A549 (cell line): ENCODE measurements at regions not wholly inside any gene's neighbourhood (a gene's known extent, or its start where the extent isn't known, plus 50 kb on each side); places are given as distances from the start of the nearest gene placed in this dataset.

ENCODE experiments used
- ATAC-seq, 2 experiments: fragments of 200-7000 bp in 1 of 2; fragments of >200 bp in 1 of 2; cut with Nextera tagmentation in 1 of 2; cut with Tn5 transposase in 1 of 2; 3 replicates each; pipeline versions ENCODE4 v1.8.0 to v1.9.1; 2018 to 2020; ENCODE audit warnings: mild to moderate bottlenecking in 1 of 2, moderate library complexity in 1 of 2
- CTCF ChIA-PET: fragments of 300-600 bp; sonication (Branson Sonifier 250); formaldehyde crosslinking; extraction: SDS; loops from one replicate; lab custom pipeline; 2021; ENCODE audit warnings: antibody characterized with exemption, inconsistent platforms; lab: Yijun Ruan, JAX
- POLR2A ChIA-PET: fragments of 350-600 bp; formaldehyde crosslinking; extraction: SDS; loops from one replicate; lab custom pipeline; 2021; ENCODE audit warnings: antibody characterized with exemption, inconsistent platforms; lab: Yijun Ruan, JAX
- DNase-seq, 2 experiments: peaks; one replicate each; pipeline versions ENCODE4 v3.0.0 to v3.0.0-alpha.2; 2011 to 2016; ENCODE audit warnings: low read depth in 1 of 2, low spot score in 1 of 2
- FAIRE-seq: peaks from 2 replicates; lab custom pipeline; 2011; peaks lifted over from hg19 to GRCh38; lab: Jason Lieb, UNC
- H3K27ac ChIP-seq, 2 experiments: fragments of >200 bp; sonication (Bioruptor Twin); formaldehyde crosslinking; 3 replicates each; pipeline ENCODE4 v1.5.1; 2016 to 2017
- H3K4me1 ChIP-seq: fragments of >200 bp; sonication (Bioruptor Twin); formaldehyde crosslinking; 3 replicates; pipeline ENCODE4 v1.6.1; 2016
- H3K4me2 ChIP-seq: fragments of >200 bp; sonication (Bioruptor Twin); formaldehyde crosslinking; 3 replicates; pipeline ENCODE4 v1.6.1; 2016
- H3K4me3 ChIP-seq: fragments of >200 bp; sonication (Bioruptor Twin); formaldehyde crosslinking; 3 replicates; pipeline ENCODE4 v1.5.1; 2016
- H3K9me3 ChIP-seq: fragments of >200 bp; sonication (Bioruptor Twin); formaldehyde crosslinking; 3 replicates; pipeline ENCODE4 v1.6.1; 2016
- ATOH8 ChIP-seq: fragments of 250-450 bp; sonication (Bioruptor Pico); IDR thresholded peaks from 2 replicates; pipeline ENCODE4 v1.5.0; 2020; ENCODE audit warnings: low read depth, mild to moderate bottlenecking, moderate library complexity
- BHLHE40 ChIP-seq: IDR thresholded peaks from 2 replicates; pipeline ENCODE4 v1.6.1; 2012; ENCODE audit warnings: low read depth, low read length, inconsistent platforms
- CHD2 ChIP-seq: fragments of 150-350 bp; IDR thresholded peaks from 2 replicates; pipeline ENCODE4 v1.6.1; 2014; ENCODE audit warnings: low read length; ENCODE audit not compliant: partially characterized antibody
- CHD4 ChIP-seq: fragments of 200-600 bp; sonication (generic); IDR thresholded peaks from 2 replicates; pipeline ENCODE4 v1.6.1; 2016; ENCODE audit warnings: antibody characterized with exemption, mild to moderate bottlenecking, borderline replicate concordance
- CTCF ChIP-seq: fragments of >200 bp; sonication (Bioruptor Twin); formaldehyde crosslinking; IDR thresholded peaks from 3 replicates; pipeline ENCODE4 v1.5.1; 2016
- E2F6 ChIP-seq: IDR thresholded peaks from 2 replicates; pipeline ENCODE4 v1.6.1; 2012; ENCODE audit warnings: low read depth, borderline replicate concordance
- ESRRA ChIP-seq: fragments of 150-350 bp; IDR thresholded peaks from 2 replicates; pipeline ENCODE4 v1.6.1; 2014; ENCODE audit warnings: mild to moderate bottlenecking, low read length, borderline replicate concordance
- FOXS1 ChIP-seq: fragments of 250-450 bp; sonication (Bioruptor Pico); IDR thresholded peaks from 2 replicates; pipeline ENCODE4 v1.5.0; 2020; ENCODE audit warnings: mild to moderate bottlenecking, moderate library complexity
- HEYL ChIP-seq: fragments of 250-450 bp; sonication (Bioruptor Pico); IDR thresholded peaks from 2 replicates; pipeline ENCODE4 v1.8.0; 2021; ENCODE audit warnings: mild to moderate bottlenecking, moderate library complexity
- HOXB13 ChIP-seq: fragments of 250-450 bp; sonication (Bioruptor Pico); IDR thresholded peaks from 2 replicates; pipeline ENCODE4 v1.5.0; 2020; ENCODE audit warnings: low read depth, mild to moderate bottlenecking, moderate library complexity
- JUNB ChIP-seq: fragments of >200 bp; sonication (Bioruptor Twin); formaldehyde crosslinking; IDR thresholded peaks from 2 replicates; pipeline ENCODE4 v1.6.1; 2016
- KDM1A ChIP-seq: fragments of 200-600 bp; sonication (generic); IDR thresholded peaks from 2 replicates; pipeline ENCODE4 v1.6.1; 2016; ENCODE audit warnings: low read depth, mild to moderate bottlenecking
- MAZ ChIP-seq: fragments of 150-350 bp; IDR thresholded peaks from 2 replicates; pipeline ENCODE4 v1.6.1; 2014; ENCODE audit warnings: antibody characterized with exemption, low read depth, low read length, borderline replicate concordance
- MYC ChIP-seq: IDR thresholded peaks from 2 replicates; pipeline ENCODE4 v1.6.1; 2012; ENCODE audit warnings: mild to moderate bottlenecking, inconsistent platforms, low read length, improper control_type of control experiment, borderline replicate concordance
- NFE2L2 ChIP-seq: fragments of 150-350 bp; conservative IDR thresholded peaks from 2 replicates; pipeline ENCODE4 v1.6.1; 2014; ENCODE audit warnings: low read length
- NPAS2 ChIP-seq: fragments of 250-450 bp; sonication (Bioruptor Pico); IDR thresholded peaks from 2 replicates; pipeline ENCODE4 v1.8.0; 2022; ENCODE audit warnings: mild to moderate bottlenecking, moderate library complexity, borderline replicate concordance
- PBX3 ChIP-seq: IDR thresholded peaks from 2 replicates; pipeline ENCODE4 v1.6.1; 2012
- POLR2A ChIP-seq: IDR thresholded peaks from 2 replicates; pipeline ENCODE4 v1.6.1; 2012; ENCODE audit warnings: mild to moderate bottlenecking, low read length
- REST ChIP-seq: fragments of 200-600 bp; sonication (generic); IDR thresholded peaks from 2 replicates; pipeline ENCODE4 v1.6.1; 2016; ENCODE audit warnings: antibody characterized with exemption, mild to moderate bottlenecking, moderate library complexity
- SMC3 ChIP-seq: fragments of >200 bp; sonication (Bioruptor Twin); formaldehyde crosslinking; IDR thresholded peaks from 3 replicates; pipeline ENCODE4 v1.6.1; 2018; ENCODE audit warnings: inconsistent platforms
- SREBF2 ChIP-seq: fragments of 450-650 bp; IDR thresholded peaks from 2 replicates; pipeline ENCODE4 v1.6.1; 2014; ENCODE audit warnings: mild to moderate bottlenecking, moderate library complexity
- TFCP2L1 ChIP-seq: fragments of 250-450 bp; sonication (Bioruptor Pico); IDR thresholded peaks from 2 replicates; pipeline ENCODE4 v1.5.0; 2021; ENCODE audit warnings: mild to moderate bottlenecking
- TP53 ChIP-seq: fragments of 250-450 bp; sonication (Bioruptor Pico); IDR thresholded peaks from 2 replicates; pipeline ENCODE4 v1.5.0; 2021; ENCODE audit warnings: mild to moderate bottlenecking, moderate library complexity
- WGBS: methylation state at CpG from one replicate; pipeline ENCODE4 v1.1.6; 2017; ENCODE audit errors: missing lambda C conversion rate; 5-methylcytosine and 5-hydroxymethylcytosine counted together
- TF ChIP-seq, protein P1 (sequence below): fragments of 150-350 bp; IDR thresholded peaks from 2 replicates; pipeline ENCODE4 v1.6.1; 2014; ENCODE audit warnings: low read depth, mild to moderate bottlenecking, low read length

DNA sequence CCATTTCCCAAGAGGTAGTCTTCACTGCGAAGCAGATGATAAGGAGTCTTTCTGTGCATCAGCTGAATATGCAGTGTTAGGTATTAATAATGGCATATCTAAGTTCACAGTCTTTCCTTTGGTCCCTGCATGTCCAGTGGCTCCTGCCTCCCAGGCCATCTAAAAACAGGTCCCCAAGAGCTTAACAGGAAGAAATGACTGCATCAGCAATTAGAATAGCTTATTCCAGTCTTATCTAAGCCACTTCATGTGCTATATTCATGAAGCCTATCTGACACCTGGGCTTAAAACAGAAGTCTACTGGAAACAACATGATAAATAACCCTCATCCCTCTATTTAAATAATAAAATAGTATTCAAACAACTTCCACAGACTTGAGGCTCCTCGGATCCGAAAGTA lies 346.1 kb upstream of the ERCC4 start:
- H3K9me3 ChIP-seq, result no peaks in the 10 kb centered on the region
- no peak overlapping the region for H3K27ac ChIP-seq
- POLR2A ChIA-PET, result no interaction called here
- WGBS, result 2% methylated on average over 3 of the region's 3 CpGs
- ATAC-seq, result no peak
- CTCF ChIA-PET, result no interaction called here
- H3K4me2 ChIP-seq, result no peak overlapping the region
- no peaks in the 10 kb centered on the region for H3K4me1 ChIP-seq
- no peak for DNase-seq
- TF ChIP-seq KDM1A (no peak), HOXB13 (CRISPR knock-in tag) (no peak), E2F6 (no peak), FOXS1 (CRISPR knock-in tag) (no peak), MAZ (no peak), NPAS2 (CRISPR knock-in tag) (no peak), MYC (no peak), TFCP2L1 (CRISPR knock-in tag) (no peak), HEYL (CRISPR knock-in tag) (no peak), CHD2 (no peak), BHLHE40 (no peak), ATOH8 (CRISPR knock-in tag) (no peak), CHD4 (no peak), PBX3 (no peak), SMC3 (no peak)
- TF ChIP-seq, protein P1, sequence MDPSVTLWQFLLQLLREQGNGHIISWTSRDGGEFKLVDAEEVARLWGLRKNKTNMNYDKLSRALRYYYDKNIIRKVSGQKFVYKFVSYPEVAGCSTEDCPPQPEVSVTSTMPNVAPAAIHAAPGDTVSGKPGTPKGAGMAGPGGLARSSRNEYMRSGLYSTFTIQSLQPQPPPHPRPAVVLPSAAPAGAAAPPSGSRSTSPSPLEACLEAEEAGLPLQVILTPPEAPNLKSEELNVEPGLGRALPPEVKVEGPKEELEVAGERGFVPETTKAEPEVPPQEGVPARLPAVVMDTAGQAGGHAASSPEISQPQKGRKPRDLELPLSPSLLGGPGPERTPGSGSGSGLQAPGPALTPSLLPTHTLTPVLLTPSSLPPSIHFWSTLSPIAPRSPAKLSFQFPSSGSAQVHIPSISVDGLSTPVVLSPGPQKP, result no peak
- TF ChIP-seq, all 56 proteins: peak for 0
- no peak overlapping the region for H3K4me3 ChIP-seq
- no peak for FAIRE-seq

DNA sequence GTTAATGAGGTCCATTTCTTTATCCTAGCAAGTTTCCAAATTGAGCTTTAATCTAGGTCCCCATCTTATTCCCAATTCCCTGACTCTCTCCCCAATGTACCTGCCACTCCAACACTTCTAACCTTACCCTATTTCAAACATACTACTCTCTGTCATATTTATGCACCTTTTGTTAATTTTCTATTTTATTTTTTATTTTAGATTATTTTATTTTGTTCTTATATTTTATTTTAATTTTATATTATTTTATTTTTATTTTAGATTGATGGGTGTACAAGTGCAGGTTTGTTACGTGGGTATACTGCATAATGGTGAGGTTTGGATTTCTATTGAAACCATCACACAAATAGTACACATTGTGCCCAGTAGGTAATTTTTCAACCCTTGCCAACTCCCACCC lies 333.9 kb upstream of the ERCC4 start:
- DNase-seq (no peak), FAIRE-seq (no peak), ATAC-seq (no peak)
- Histone ChIP-seq H3K4me1 (no peaks in the 10 kb centered on the region), H3K4me3 (no peak overlapping the region), H3K9me3 (no peaks in the 10 kb centered on the region), H3K27ac (no peak overlapping the region), H3K4me2 (no peak overlapping the region)
- CTCF ChIA-PET, result no interaction called here
- POLR2A ChIA-PET, result no interaction called here
- 4% methylated on average over 1 of the region's 1 CpG for WGBS
- no peak for TF ChIP-seq PBX3
- TF ChIP-seq REST, result no peak
- no peak for TF ChIP-seq CTCF
- TF ChIP-seq TFCP2L1 (CRISPR knock-in tag), result no peak
- TF ChIP-seq ESRRA, result no peak
- TF ChIP-seq JUNB, result no peak
- no peak for TF ChIP-seq NFE2L2
- TF ChIP-seq POLR2A, result no peak
- TF ChIP-seq CHD4, result no peak
- no peak for TF ChIP-seq E2F6
- TF ChIP-seq SREBF2, result no peak
- TF ChIP-seq ATOH8 (CRISPR knock-in tag), result no peak
- TF ChIP-seq TP53 (CRISPR knock-in tag), result no peak
- no peak for TF ChIP-seq BHLHE40
